ENCODE measurements at regions not wholly inside any gene's neighbourhood (a gene's known extent, or its start where the extent isn't known, plus 50 kb on each side); places are given as distances from the start of the nearest gene placed in this dataset.

GRCh38 chr1:232440325-232441035, 189.5 kb downstream of the SIPA1L2 start:
- peak; percentile 18 for DNase-seq (ENCODE audit: unreplicated experiment)
- TF ChIP-seq, protein P1, sequence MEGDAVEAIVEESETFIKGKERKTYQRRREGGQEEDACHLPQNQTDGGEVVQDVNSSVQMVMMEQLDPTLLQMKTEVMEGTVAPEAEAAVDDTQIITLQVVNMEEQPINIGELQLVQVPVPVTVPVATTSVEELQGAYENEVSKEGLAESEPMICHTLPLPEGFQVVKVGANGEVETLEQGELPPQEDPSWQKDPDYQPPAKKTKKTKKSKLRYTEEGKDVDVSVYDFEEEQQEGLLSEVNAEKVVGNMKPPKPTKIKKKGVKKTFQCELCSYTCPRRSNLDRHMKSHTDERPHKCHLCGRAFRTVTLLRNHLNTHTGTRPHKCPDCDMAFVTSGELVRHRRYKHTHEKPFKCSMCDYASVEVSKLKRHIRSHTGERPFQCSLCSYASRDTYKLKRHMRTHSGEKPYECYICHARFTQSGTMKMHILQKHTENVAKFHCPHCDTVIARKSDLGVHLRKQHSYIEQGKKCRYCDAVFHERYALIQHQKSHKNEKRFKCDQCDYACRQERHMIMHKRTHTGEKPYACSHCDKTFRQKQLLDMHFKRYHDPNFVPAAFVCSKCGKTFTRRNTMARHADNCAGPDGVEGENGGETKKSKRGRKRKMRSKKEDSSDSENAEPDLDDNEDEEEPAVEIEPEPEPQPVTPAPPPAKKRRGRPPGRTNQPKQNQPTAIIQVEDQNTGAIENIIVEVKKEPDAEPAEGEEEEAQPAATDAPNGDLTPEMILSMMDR (IDR thresholded peaks at IDR 0.05; ENCODE audit: unreplicated experiment), result no peak
- BruUV-seq (replicated peaks), result no TSS peak
- CTCF ChIA-PET, result interaction anchor here (0.6 to 1.1 kb wide), 2 partner anchors 18 to 31 kb away, joined by 3 to 4 read pairs; no protein-coding TSS in a partner anchor
- Mint-ChIP-seq H3K4me3 (ENCODE audit: unreplicated experiment) (no peak overlapping the region), H3K4me1 (ENCODE audit: insufficient read depth, unreplicated experiment) (peaks cover 9% of the 10 kb centered on the region), H3K27me3 (ENCODE audit: insufficient read depth, unreplicated experiment) (no peaks in the 10 kb centered on the region), H3K36me3 (ENCODE audit: insufficient read depth, unreplicated experiment) (peaks cover 70% of the 10 kb centered on the region), H3K27ac (ENCODE audit: low read depth, unreplicated experiment) (no peak overlapping the region), H3K9me3 (ENCODE audit: unreplicated experiment) (no peaks in the 10 kb centered on the region)
- POLR2A ChIA-PET, result interaction anchor here (0.7 kb wide), 2 partner anchors 17 to 216 kb away, joined by 3 read pairs; no protein-coding TSS in a partner anchor
- intact Hi-C loops (cut with micrococcal nuclease), result no loop called here

GRCh38 chr1:232439011-232439410, 190.9 kb downstream of the SIPA1L2 start:
- H3K4me3 Mint-ChIP-seq (ENCODE audit: unreplicated experiment), result no peak overlapping the region
- no peak for DNase-seq (ENCODE audit: unreplicated experiment)
- ChIA-PET POLR2A (interaction anchor here (1.4 kb wide), 1 partner anchor 15 kb away, joined by 3 read pairs; no protein-coding TSS in a partner anchor), CTCF (interaction anchor here (0.9 kb wide), 1 partner anchor 465 kb away, joined by 3 read pairs; no protein-coding TSS in a partner anchor)
- H3K27me3 Mint-ChIP-seq (ENCODE audit: insufficient read depth, unreplicated experiment), result no peaks in the 10 kb centered on the region
- intact Hi-C loops (cut with micrococcal nuclease), result no loop called here
- H3K9me3 Mint-ChIP-seq (ENCODE audit: unreplicated experiment), result no peaks in the 10 kb centered on the region
- peaks cover 71% of the 10 kb centered on the region for H3K36me3 Mint-ChIP-seq (ENCODE audit: insufficient read depth, unreplicated experiment)
- TF ChIP-seq, protein P1 (IDR thresholded peaks at IDR 0.05; ENCODE audit: unreplicated experiment), result no peak
- H3K4me1 Mint-ChIP-seq (ENCODE audit: insufficient read depth, unreplicated experiment), result peaks cover 13% of the 10 kb centered on the region
- no TSS peak for BruUV-seq (replicated peaks)
- H3K27ac Mint-ChIP-seq (ENCODE audit: low read depth, unreplicated experiment), result no peak overlapping the region

GRCh38 chr1:232438476-232438875, 191.5 kb downstream of the SIPA1L2 start:
- peaks cover 13% of the 10 kb centered on the region for H3K4me1 Mint-ChIP-seq (ENCODE audit: insufficient read depth, unreplicated experiment)
- intact Hi-C loops (cut with micrococcal nuclease), result no loop called here
- ChIA-PET CTCF (no interaction called here), POLR2A (interaction anchor here (0.6 to 1.4 kb wide), 2 partner anchors 15 to 523 kb away, joined by 3 read pairs; no protein-coding TSS in a partner anchor)
- BruUV-seq (replicated peaks), result no TSS peak
- H3K36me3 Mint-ChIP-seq (ENCODE audit: insufficient read depth, unreplicated experiment), result peaks cover 75% of the 10 kb centered on the region
- no peaks in the 10 kb centered on the region for H3K27me3 Mint-ChIP-seq (ENCODE audit: insufficient read depth, unreplicated experiment)
- no peaks in the 10 kb centered on the region for H3K9me3 Mint-ChIP-seq (ENCODE audit: unreplicated experiment)
- TF ChIP-seq, protein P1 (IDR thresholded peaks at IDR 0.05; ENCODE audit: unreplicated experiment), result no peak
- no peak overlapping the region for H3K27ac Mint-ChIP-seq (ENCODE audit: low read depth, unreplicated experiment)
- no peak overlapping the region for H3K4me3 Mint-ChIP-seq (ENCODE audit: unreplicated experiment)
- no peak for DNase-seq (ENCODE audit: unreplicated experiment)

GRCh38 chr1:232437510-232437909, 192.4 kb downstream of the SIPA1L2 start:
- DNase-seq (ENCODE audit: unreplicated experiment), result no peak
- no peak overlapping the region for H3K4me3 Mint-ChIP-seq (ENCODE audit: unreplicated experiment)
- H3K27ac Mint-ChIP-seq (ENCODE audit: low read depth, unreplicated experiment), result peak overlapping the region; percentile 47
- no peaks in the 10 kb centered on the region for H3K9me3 Mint-ChIP-seq (ENCODE audit: unreplicated experiment)
- ChIA-PET POLR2A (interaction anchor here (0.9 to 1.4 kb wide), 2 partner anchors 14 kb away, joined by 3 read pairs; no protein-coding TSS in a partner anchor), CTCF (interaction anchor here (0.9 to 1.0 kb wide), 2 partner anchors 9 to 25 kb away, joined by 3 read pairs; no protein-coding TSS in a partner anchor)
- peaks cover 13% of the 10 kb centered on the region for H3K4me1 Mint-ChIP-seq (ENCODE audit: insufficient read depth, unreplicated experiment)
- TF ChIP-seq, protein P1 (IDR thresholded peaks at IDR 0.05; ENCODE audit: unreplicated experiment), result no peak
- intact Hi-C loops (cut with micrococcal nuclease), result no loop called here
- no peaks in the 10 kb centered on the region for H3K27me3 Mint-ChIP-seq (ENCODE audit: insufficient read depth, unreplicated experiment)
- no TSS peak for BruUV-seq (replicated peaks)
- H3K36me3 Mint-ChIP-seq (ENCODE audit: insufficient read depth, unreplicated experiment), result peaks cover 79% of the 10 kb centered on the region

All from MCF 10A (cell line).